ENCODE measurements at regions not wholly inside any gene's neighbourhood (a gene's known extent, or its start where the extent isn't known, plus 50 kb on each side); places are given as distances from the start of the nearest gene placed in this dataset.

GRCh38 chr2:79414690-79415089, 98.2 kb upstream of the CTNNA2 start:
- CTCF ChIA-PET = no interaction called here
- Mint-ChIP-seq H3K4me1 (no peaks in the 10 kb centered on the region), H3K36me3 (no peaks in the 10 kb centered on the region), H3K27me3 (no peaks in the 10 kb centered on the region), H3K9me3 (peaks cover 5 to 24% (median 7%) of the 10 kb centered on the region in 5 donors), H3K4me3 (no peak overlapping the region), H3K27ac (no peak overlapping the region)
- no peak overlapping the region for H3K27ac ChIP-seq (ENCODE audit: low read depth, low read length)
- POLR2A ChIA-PET = no interaction called here
- H3K4me3 ChIP-seq (ENCODE audit: low read length) = no peak overlapping the region
- H3K27me3 ChIP-seq (ENCODE audit: insufficient read depth, low read length, poor library complexity, severe bottlenecking) = no peaks in the 10 kb centered on the region
- H3K36me3 ChIP-seq (ENCODE audit: insufficient read depth, low read length) = no peaks in the 10 kb centered on the region
- no peaks in the 10 kb centered on the region for H3K4me1 ChIP-seq (ENCODE audit: insufficient read depth, low read length)
- no peaks in the 10 kb centered on the region for H3K9me3 ChIP-seq (ENCODE audit: low read length)
- DNase-seq = no peak

DNA sequence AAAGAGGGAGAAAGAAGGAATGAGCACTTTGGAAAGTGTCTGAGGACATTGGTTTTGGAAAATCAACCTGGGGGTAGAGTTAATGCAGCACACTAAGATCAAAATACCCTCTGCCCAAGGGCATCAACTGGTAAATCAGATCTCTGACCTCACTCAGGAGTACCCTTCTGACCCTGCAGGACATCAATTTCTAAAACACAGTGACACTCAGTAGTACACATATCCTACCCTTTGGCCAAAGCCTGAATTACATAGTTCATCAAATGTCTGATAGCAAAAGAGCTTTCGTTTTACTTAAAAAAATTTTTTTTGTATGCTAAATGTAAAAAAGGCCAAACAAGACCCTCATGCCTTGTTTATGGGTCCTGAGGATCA, 118.4 kb upstream of the CTNNA2 start:
- H3K4me3 Mint-ChIP-seq = no peak overlapping the region
- H3K9me3 ChIP-seq (ENCODE audit: low read length) = no peaks in the 10 kb centered on the region
- peaks cover 0 to 17% (median 15%) of the 10 kb centered on the region in 5 donors for H3K9me3 Mint-ChIP-seq
- H3K4me1 ChIP-seq (ENCODE audit: insufficient read depth, low read length) = no peaks in the 10 kb centered on the region
- H3K4me3 ChIP-seq (ENCODE audit: low read length) = no peak overlapping the region
- H3K4me1 Mint-ChIP-seq = no peaks in the 10 kb centered on the region
- no peak for DNase-seq
- H3K27me3 Mint-ChIP-seq = no peaks in the 10 kb centered on the region
- no peaks in the 10 kb centered on the region for H3K36me3 ChIP-seq (ENCODE audit: insufficient read depth, low read length)
- ChIA-PET CTCF (no interaction called here), POLR2A (no interaction called here)
- no peaks in the 10 kb centered on the region for H3K36me3 Mint-ChIP-seq
- no peak overlapping the region for H3K27ac ChIP-seq (ENCODE audit: low read depth, low read length)
- H3K27ac Mint-ChIP-seq = no peak overlapping the region
- H3K27me3 ChIP-seq (ENCODE audit: insufficient read depth, low read length, poor library complexity, severe bottlenecking) = no peaks in the 10 kb centered on the region

GRCh38 chr2:79393806-79394484, 118.9 kb upstream of the CTNNA2 start:
- Histone ChIP-seq H3K9me3 (ENCODE audit: low read length) (no peaks in the 10 kb centered on the region), H3K27me3 (ENCODE audit: insufficient read depth, low read length, poor library complexity, severe bottlenecking) (no peaks in the 10 kb centered on the region), H3K27ac (ENCODE audit: low read depth, low read length) (no peak overlapping the region), H3K36me3 (ENCODE audit: insufficient read depth, low read length) (no peaks in the 10 kb centered on the region), H3K4me1 (ENCODE audit: insufficient read depth, low read length) (no peaks in the 10 kb centered on the region), H3K4me3 (ENCODE audit: low read length) (no peak overlapping the region)
- no peak overlapping the region for H3K4me3 Mint-ChIP-seq
- DNase-seq = no peak
- no peak overlapping the region for H3K27ac Mint-ChIP-seq
- H3K36me3 Mint-ChIP-seq = no peaks in the 10 kb centered on the region
- no peaks in the 10 kb centered on the region for H3K27me3 Mint-ChIP-seq
- CTCF ChIA-PET = no interaction called here
- peaks cover 0 to 19% (median 12%) of the 10 kb centered on the region in 5 donors for H3K9me3 Mint-ChIP-seq
- POLR2A ChIA-PET = no interaction called here
- H3K4me1 Mint-ChIP-seq = no peaks in the 10 kb centered on the region

GRCh38 chr2:79393107-79393685, 119.7 kb upstream of the CTNNA2 start:
- POLR2A ChIA-PET = no interaction called here
- Mint-ChIP-seq H3K9me3 (peaks cover 0 to 19% (median 12%) of the 10 kb centered on the region in 5 donors), H3K27ac (no peak overlapping the region), H3K36me3 (no peaks in the 10 kb centered on the region), H3K4me3 (no peak overlapping the region), H3K4me1 (no peaks in the 10 kb centered on the region), H3K27me3 (no peaks in the 10 kb centered on the region)
- CTCF ChIA-PET = no interaction called here
- Histone ChIP-seq H3K9me3 (ENCODE audit: low read length) (no peaks in the 10 kb centered on the region), H3K36me3 (ENCODE audit: insufficient read depth, low read length) (no peaks in the 10 kb centered on the region), H3K27me3 (ENCODE audit: insufficient read depth, low read length, poor library complexity, severe bottlenecking) (no peaks in the 10 kb centered on the region), H3K4me1 (ENCODE audit: insufficient read depth, low read length) (no peaks in the 10 kb centered on the region), H3K27ac (ENCODE audit: low read depth, low read length) (no peak overlapping the region), H3K4me3 (ENCODE audit: low read length) (no peak overlapping the region)
- no peak for DNase-seq

DNA sequence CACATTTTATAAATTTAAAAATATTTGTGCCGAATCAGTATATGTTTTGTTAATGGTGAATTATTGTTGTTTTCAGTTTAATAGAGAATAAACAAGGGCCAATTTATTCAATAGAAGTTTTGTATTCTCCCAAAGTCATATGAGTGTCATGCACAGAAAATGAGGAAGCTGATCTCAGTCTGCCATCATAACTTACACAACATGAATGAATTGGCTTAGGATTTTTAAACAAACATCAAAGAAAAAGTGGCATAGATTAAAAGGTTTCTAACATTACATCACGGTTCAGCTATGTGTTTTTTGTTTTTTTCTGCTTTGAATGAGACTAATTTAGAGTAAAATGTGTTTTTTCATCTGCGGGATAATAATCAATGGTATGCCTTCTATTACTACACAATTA, 123.4 kb upstream of the CTNNA2 start:
- H3K4me3 Mint-ChIP-seq = no peak overlapping the region
- POLR2A ChIA-PET = no interaction called here
- H3K9me3 ChIP-seq (ENCODE audit: low read length) = no peaks in the 10 kb centered on the region
- CTCF ChIA-PET = no interaction called here
- DNase-seq = no peak
- H3K36me3 Mint-ChIP-seq = peaks cover 0 to 2% (median 0%) of the 10 kb centered on the region in 3 donors
- H3K27ac ChIP-seq (ENCODE audit: low read depth, low read length) = no peak overlapping the region
- peaks cover 6 to 19% (median 8%) of the 10 kb centered on the region in 5 donors for H3K9me3 Mint-ChIP-seq
- H3K27me3 Mint-ChIP-seq = no peaks in the 10 kb centered on the region
- no peaks in the 10 kb centered on the region for H3K4me1 Mint-ChIP-seq
- H3K27ac Mint-ChIP-seq = no peak overlapping the region
- H3K27me3 ChIP-seq (ENCODE audit: insufficient read depth, low read length, poor library complexity, severe bottlenecking) = no peaks in the 10 kb centered on the region
- no peaks in the 10 kb centered on the region for H3K4me1 ChIP-seq (ENCODE audit: insufficient read depth, low read length)
- H3K4me3 ChIP-seq (ENCODE audit: low read length) = no peak overlapping the region
- H3K36me3 ChIP-seq (ENCODE audit: insufficient read depth, low read length) = no peaks in the 10 kb centered on the region

DNA sequence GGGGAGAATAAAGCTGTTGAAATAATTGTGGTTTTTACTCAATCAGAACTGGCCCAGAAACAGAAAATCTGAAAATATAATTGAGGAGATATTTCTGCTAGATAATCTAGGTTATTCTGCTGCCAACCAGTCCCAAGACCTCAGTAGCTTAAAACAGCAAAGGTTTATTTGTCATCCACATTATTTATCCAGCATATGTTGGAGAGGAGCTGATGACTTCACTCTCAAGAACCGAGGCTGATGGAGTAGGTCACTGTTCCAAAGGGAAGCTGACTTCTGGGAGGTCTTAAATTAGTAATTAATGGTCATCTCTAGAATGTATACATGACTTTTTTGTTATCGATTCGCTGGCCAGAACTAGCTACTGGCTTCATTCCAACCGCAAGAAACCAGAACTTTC, 124.8 kb upstream of the CTNNA2 start:
- Histone ChIP-seq H3K36me3 (ENCODE audit: insufficient read depth, low read length) (no peaks in the 10 kb centered on the region), H3K4me3 (ENCODE audit: low read length) (no peak overlapping the region), H3K27ac (ENCODE audit: low read depth, low read length) (no peak overlapping the region), H3K4me1 (ENCODE audit: insufficient read depth, low read length) (no peaks in the 10 kb centered on the region), H3K9me3 (ENCODE audit: low read length) (no peaks in the 10 kb centered on the region), H3K27me3 (ENCODE audit: insufficient read depth, low read length, poor library complexity, severe bottlenecking) (no peaks in the 10 kb centered on the region)
- CTCF ChIA-PET = no interaction called here
- no peak for DNase-seq
- POLR2A ChIA-PET = no interaction called here
- Mint-ChIP-seq H3K4me1 (no peaks in the 10 kb centered on the region), H3K27ac (no peak overlapping the region), H3K9me3 (peaks cover 3 to 22% (median 10%) of the 10 kb centered on the region in 5 donors), H3K4me3 (no peak overlapping the region), H3K27me3 (no peaks in the 10 kb centered on the region), H3K36me3 (peaks cover 0 to 2% (median 0%) of the 10 kb centered on the region in 3 donors)

GRCh38 chr2:79387431-79387830, 125.4 kb upstream of the CTNNA2 start:
- ChIA-PET CTCF (no interaction called here), POLR2A (no interaction called here)
- H3K9me3 ChIP-seq (ENCODE audit: low read length) = no peaks in the 10 kb centered on the region
- Mint-ChIP-seq H3K36me3 (peaks cover 0 to 2% (median 0%) of the 10 kb centered on the region in 3 donors), H3K27ac (no peak overlapping the region), H3K4me1 (no peaks in the 10 kb centered on the region), H3K9me3 (peaks cover 3 to 20% (median 10%) of the 10 kb centered on the region in 5 donors), H3K27me3 (no peaks in the 10 kb centered on the region), H3K4me3 (no peak overlapping the region)
- no peak overlapping the region for H3K4me3 ChIP-seq (ENCODE audit: low read length)
- no peak overlapping the region for H3K27ac ChIP-seq (ENCODE audit: low read depth, low read length)
- H3K27me3 ChIP-seq (ENCODE audit: insufficient read depth, low read length, poor library complexity, severe bottlenecking) = no peaks in the 10 kb centered on the region
- H3K36me3 ChIP-seq (ENCODE audit: insufficient read depth, low read length) = no peaks in the 10 kb centered on the region
- DNase-seq = no peak
- no peaks in the 10 kb centered on the region for H3K4me1 ChIP-seq (ENCODE audit: insufficient read depth, low read length)

DNA sequence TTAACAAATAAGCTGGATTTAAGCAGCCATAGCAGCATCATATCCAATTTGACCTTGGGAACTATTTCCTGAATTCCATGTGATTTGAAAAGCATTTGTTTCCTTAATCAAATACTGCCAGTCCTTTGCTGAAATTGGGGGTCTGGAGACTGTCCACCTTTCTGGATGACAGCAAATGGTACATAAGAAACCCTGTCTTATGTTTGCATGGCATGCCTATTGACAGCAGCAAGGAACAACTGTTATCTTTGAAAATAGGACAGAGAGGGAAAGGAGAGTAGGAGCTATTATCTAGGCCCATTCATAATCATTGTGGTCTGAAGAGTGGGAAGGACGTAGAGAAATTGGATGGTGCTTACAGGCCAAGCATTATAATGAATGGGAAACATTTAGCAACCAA, 129.2 kb upstream of the CTNNA2 start:
- CTCF ChIA-PET = no interaction called here
- Mint-ChIP-seq H3K9me3 (peaks cover 3 to 20% (median 10%) of the 10 kb centered on the region in 5 donors), H3K36me3 (peaks cover 0 to 2% (median 0%) of the 10 kb centered on the region in 3 donors), H3K4me1 (no peaks in the 10 kb centered on the region), H3K27me3 (no peaks in the 10 kb centered on the region), H3K4me3 (no peak overlapping the region), H3K27ac (no peak overlapping the region)
- DNase-seq = no peak
- no peaks in the 10 kb centered on the region for H3K9me3 ChIP-seq (ENCODE audit: low read length)
- no peak overlapping the region for H3K4me3 ChIP-seq (ENCODE audit: low read length)
- H3K36me3 ChIP-seq (ENCODE audit: insufficient read depth, low read length) = no peaks in the 10 kb centered on the region
- no peak overlapping the region for H3K27ac ChIP-seq (ENCODE audit: low read depth, low read length)
- POLR2A ChIA-PET = no interaction called here
- no peaks in the 10 kb centered on the region for H3K27me3 ChIP-seq (ENCODE audit: insufficient read depth, low read length, poor library complexity, severe bottlenecking)
- no peaks in the 10 kb centered on the region for H3K4me1 ChIP-seq (ENCODE audit: insufficient read depth, low read length)

All from CD8-positive, alpha-beta memory T cell (primary cell).